Fibroblast of skin of abdomen (primary cell): ENCODE measurements at regions not wholly inside any gene's neighbourhood (a gene's known extent, or its start where the extent isn't known, plus 50 kb on each side); places are given as distances from the start of the nearest gene placed in this dataset.

Experiments
- DNase-seq: peaks from one replicate; pipeline ENCODE4 v3.0.0-alpha.2; 2013

GRCh38 chr13:31853643-31854326 is 114.5 kb downstream of the RXFP2 start:
- no peak for DNase-seq

GRCh38 chr13:31859571-31859970 is 120.2 kb downstream of the RXFP2 start:
- no peak for DNase-seq

DNA sequence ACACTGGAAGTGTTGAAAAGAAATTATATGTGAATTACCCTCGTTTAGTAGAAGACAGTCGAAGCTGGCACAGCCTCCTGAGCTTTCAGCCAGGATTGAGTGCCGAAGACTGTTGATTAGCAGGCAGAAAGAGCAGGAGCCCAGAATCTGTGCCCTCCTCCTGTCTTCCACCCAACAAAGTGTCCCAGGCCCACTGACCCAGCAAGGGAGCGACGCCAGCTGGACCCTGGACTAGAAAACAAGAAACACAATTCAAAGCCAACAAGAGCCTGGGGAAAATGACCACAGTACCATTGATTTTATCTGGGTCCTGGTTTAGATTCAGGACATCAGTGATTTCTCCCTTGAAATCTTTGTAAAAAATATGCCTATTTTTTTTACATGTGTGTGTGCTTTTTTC is 120.7 kb downstream of the RXFP2 start:
- DNase-seq = no peak

DNA sequence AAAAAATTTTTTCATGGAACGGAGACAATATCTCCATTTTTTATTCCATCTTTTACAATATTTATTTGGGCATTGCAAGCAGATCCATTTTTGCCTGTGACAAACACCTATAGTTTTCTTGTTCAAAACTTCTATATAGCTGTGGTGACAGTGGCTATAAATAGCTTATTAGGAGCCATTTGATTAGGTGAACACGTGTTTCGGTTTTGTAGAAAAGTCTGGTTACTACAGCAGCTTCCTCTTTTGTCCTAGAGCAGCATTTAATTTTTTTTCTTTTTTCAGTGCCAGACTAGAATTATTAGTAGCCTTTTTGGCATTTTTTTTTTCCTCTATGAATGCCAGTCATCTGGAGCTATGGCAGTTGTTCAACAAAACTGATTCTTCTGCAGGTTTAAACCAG is 123.5 kb downstream of the RXFP2 start:
- no peak for DNase-seq

GRCh38 chr13:31864307-31864706 is 125.0 kb downstream of the RXFP2 start:
- DNase-seq = no peak

GRCh38 chr13:31866099-31866498 is 126.8 kb downstream of the RXFP2 start:
- no peak for DNase-seq

DNA sequence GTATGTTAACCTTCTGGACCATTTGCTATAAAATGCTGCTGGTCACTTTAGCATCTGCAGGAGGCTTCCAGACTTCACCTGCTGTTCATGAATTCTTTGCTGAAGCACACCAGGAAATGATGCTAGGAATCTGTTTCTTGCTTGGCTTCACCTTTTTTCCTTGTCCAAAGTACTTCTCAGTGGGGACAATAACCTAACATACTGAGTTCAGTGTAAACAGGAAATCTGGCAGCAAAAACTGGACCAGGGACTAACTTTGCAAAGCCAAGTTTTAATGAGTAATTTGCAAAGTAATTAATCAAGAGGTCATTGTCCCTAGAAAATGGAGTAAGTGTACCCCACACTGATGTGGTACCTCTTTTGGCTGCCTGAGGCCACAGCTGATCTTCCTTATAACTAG is 128.4 kb downstream of the RXFP2 start:
- no peak for DNase-seq

DNA sequence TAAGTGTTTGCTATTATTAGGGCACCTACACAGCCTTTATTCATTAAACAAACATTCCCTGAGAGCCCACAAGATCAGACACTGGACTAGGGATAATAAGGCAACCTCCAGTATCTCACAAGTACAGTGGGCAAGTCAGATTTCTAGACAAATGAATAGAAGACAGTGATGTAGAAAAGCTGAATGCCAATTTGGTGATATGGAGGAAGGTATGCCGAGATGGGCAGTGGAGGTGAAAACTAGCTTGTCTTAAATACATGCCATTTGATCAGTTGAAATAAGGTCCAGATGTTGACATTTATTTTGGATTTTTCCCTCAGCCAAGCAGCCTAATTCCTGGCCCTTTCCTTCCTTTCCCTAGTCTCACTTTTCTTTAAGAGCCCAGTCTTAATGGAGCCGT is 130.3 kb downstream of the RXFP2 start:
- no peak for DNase-seq

GRCh38 chr13:31870511-31870910 is 131.2 kb downstream of the RXFP2 start:
- DNase-seq = no peak

GRCh38 chr13:31873145-31873544 is 133.8 kb downstream of the RXFP2 start:
- DNase-seq = no peak

GRCh38 chr13:31875134-31875533 is 135.8 kb downstream of the RXFP2 start:
- DNase-seq = no peak

- no peak for DNase-seq
These were observed 138.7 kb downstream of the RXFP2 start for GRCh38 chr13:31878052-31878451.

- no peak for DNase-seq
These were observed 139.2 kb downstream of the RXFP2 start for GRCh38 chr13:31878495-31878894.

DNA sequence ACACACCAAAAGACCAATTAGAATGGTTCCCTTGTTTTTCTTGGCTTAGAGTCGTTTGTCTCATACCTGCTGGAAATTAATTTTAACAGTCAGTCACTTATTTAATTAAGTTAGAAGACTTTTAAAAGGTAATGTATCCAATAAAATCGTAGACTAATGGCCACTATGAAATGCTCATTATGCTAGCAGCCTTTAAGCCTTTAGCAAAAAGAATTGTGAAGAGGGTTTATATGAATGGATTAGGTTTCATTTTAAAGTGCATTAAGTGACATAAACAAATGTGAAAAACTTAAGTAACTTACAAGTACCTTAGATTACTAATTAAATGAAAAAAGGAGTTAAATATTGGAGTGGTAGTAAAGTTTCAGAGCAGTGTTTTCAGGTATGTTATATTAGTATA is 139.6 kb downstream of the RXFP2 start:
- DNase-seq = no peak

- DNase-seq = no peak
These were observed 141.6 kb downstream of the RXFP2 start for GRCh38 chr13:31880851-31881494.

DNA sequence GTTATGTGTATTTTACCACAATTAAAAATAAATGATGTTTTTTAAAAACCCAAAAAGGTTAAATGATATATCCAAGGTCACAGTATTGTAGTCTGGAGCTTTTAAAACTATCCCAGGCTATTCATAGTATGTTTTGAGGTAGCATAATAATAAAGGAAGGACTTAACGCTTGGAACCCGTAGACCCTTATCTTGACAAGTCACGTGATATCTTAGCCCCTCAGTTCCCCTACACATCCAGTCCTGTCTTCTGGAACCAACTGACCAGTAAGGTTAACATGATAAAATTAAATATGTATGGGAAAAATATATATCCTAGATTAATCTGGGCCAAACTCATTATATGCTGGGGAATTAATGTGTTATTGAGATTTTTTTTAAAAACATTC is 142.2 kb downstream of the RXFP2 start:
- no peak for DNase-seq

DNA sequence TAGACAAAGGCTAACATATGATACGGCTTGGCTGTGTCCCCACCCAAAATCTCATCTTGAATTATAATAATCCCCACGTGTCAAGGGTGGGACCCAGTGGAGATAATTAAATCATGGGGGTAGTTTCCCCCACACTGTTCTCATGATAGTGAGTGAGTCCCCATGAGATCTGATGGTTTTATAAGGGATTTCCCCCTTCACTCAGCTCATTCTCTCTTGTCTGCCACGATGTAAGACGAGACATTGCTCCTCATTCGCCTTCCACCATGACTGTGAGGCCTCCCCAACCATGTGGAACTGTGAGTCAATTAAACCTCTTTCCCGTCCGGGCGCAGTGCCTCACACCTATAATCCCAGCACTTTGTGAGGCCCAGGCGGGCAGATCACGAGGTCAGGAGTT is 143.5 kb downstream of the RXFP2 start:
- DNase-seq = no peak

DNA sequence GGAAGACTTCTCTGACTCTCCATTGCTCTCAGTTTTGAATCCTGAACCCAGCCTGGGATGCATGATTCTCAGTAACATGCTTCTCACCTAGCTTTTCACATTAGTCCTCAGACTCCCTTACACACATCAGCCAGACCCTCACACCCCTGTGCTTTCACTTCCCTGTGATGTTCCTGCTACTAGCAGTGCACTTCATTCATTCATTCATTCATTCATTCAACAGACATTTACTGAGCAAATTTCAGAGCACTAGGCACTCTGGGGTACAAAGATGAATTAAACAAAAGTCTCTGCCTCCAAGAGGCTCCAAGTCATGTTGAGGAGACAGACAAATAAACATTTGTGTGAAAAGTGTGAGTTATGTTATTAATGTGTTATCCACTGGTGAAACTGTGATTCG is 145.2 kb downstream of the RXFP2 start:
- DNase-seq = no peak

DNA sequence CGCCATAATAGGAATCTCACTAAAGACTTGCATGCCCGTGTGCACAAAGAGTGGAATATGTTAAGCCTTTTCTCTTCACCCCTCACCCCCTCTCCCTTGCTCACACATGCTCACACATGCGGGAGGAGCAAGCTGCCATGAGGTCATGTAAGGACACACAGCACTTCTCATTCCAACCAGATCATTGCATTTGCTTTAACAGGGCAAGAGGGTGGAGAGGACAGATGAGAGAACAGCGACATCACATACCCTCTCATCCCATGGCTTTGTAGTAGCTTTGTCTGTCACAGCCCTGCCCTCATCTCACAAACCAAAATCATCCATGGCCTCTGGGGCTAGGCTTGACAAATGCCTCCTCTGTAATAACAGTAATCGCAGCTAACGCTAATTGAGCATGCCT is 145.6 kb upstream of the FRY start:
- DNase-seq = peak; percentile 72

DNA sequence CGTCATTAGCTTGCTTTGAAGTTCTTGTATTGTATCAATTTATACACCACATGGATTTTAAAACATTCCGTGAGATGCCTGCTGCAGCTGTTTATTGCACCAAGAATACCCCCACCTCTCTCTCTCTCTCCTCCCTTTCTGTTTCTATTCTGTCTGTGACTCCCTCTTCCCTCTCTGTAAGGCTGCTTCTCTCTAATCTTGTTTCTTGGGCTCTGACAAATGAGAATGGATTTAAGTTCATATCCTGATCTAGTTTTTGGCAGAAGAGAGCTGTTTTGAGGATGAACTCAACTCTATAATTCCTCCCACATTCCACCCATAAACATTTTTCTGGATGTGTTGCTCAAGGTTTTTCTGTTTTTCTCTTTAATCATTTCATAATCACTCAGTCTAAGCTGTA is 144.3 kb upstream of the FRY start:
- peak; percentile 81 for DNase-seq

DNA sequence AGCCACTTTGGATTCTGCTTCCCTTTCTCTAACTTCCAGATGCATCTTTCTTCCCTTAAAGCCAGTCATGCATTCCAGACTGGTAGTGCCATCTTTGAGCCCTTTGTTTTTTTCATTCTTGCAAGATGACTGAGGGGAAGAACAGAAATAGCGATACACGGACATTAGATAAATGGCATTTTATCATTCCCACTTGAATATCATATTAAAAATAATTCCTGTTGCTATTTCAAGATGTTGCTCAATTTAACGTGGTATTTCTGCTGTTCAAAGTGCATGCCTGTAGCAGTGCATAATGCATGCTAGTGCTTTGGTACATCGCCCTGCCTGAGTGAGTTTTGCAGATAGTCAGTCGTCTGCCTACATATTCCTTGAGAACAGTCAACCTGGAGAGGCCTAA is 140.6 kb upstream of the FRY start:
- no peak for DNase-seq

- no peak for DNase-seq
These were observed 140.1 kb upstream of the FRY start for GRCh38 chr13:31891472-31891871.

GRCh38 chr13:31894931-31895330 is 136.6 kb upstream of the FRY start:
- DNase-seq = no peak

GRCh38 chr13:31895691-31896090 is 135.9 kb upstream of the FRY start:
- no peak for DNase-seq

GRCh38 chr13:31896427-31896826 is 135.1 kb upstream of the FRY start:
- DNase-seq = peak; percentile 55
